ENCODE measurements at regions not wholly inside any gene's neighbourhood (a gene's known extent, or its start where the extent isn't known, plus 50 kb on each side); places are given as distances from the start of the nearest gene placed in this dataset.

GRCh38 chr10:58137813-58138212, 129.9 kb downstream of the IPMK start:
- in situ Hi-C loops (cut with MboI) (loop anchor here (25.0 kb wide), 1 partner anchor 551 kb away; no protein-coding TSS in a partner anchor), intact Hi-C loops (cut with micrococcal nuclease; ENCODE audit: unreplicated experiment) (no loop called here)
- POLR2A ChIA-PET: no interaction called here

More at GRCh38 chr10:58137813-58138212, 129.9 kb downstream of the IPMK start:
- DNase-seq (ENCODE audit: low read depth, low spot score) (no peak), ATAC-seq (no peak), FAIRE-seq (no peak)
- Histone ChIP-seq H3K36me3 (ENCODE audit: control insufficient read depth in 2 of 2, insufficient read depth in 2 of 2, low read length in 1 of 2) (no peaks in the 10 kb centered on the region), H4K20me1 (ENCODE audit: control insufficient read depth, insufficient read depth) (no peaks in the 10 kb centered on the region), H3K9ac (ENCODE audit: control insufficient read depth, insufficient read depth, low read length) (no peak overlapping the region), H3K27me3 (replicated peaks in 1 of 2; ENCODE audit: control insufficient read depth in 2 of 2, insufficient read depth in 2 of 2, low read length in 1 of 2) (no peaks in the 10 kb centered on the region; a peak in 1 of 4 replicates), H3K9me3 (replicated peaks; ENCODE audit: control insufficient read depth, insufficient read depth, low read length) (no peaks in the 10 kb centered on the region), H3K4me2 (ENCODE audit: control insufficient read depth, insufficient read depth) (no peak overlapping the region), H3K27ac (ENCODE audit: control insufficient read depth, insufficient read depth) (no peak overlapping the region), H3K79me2 (ENCODE audit: control insufficient read depth, insufficient read depth, low read length) (no peaks in the 10 kb centered on the region), H3K4me1 (ENCODE audit: control insufficient read depth, insufficient read depth, low read length) (no peaks in the 10 kb centered on the region), H3K4me3 (no peak overlapping the region), H2AFZ (ENCODE audit: control insufficient read depth, low read depth, low read length) (no peak overlapping the region)
- RAD21 ChIA-PET (ENCODE audit: unreplicated experiment): no interaction called here
- CTCF ChIA-PET: no interaction called here
- no TSS peak for BruUV-seq (replicated peaks)
- TF ChIP-seq MLLT1 (IDR thresholded peaks at IDR 0.05) (no peak), RCOR1 (conservative IDR thresholded peaks at IDR 0.05; ENCODE audit: low read depth, low read length) (no peak), SPI1 (IDR thresholded peaks at IDR 0.05; ENCODE audit: borderline replicate concordance, insufficient read depth, low read depth, low read length) (no peak), REST (IDR thresholded peaks at IDR 0.05; ENCODE audit: low read depth, low read length) (no peak), GABPA (IDR thresholded peaks at IDR 0.05; ENCODE audit: low read depth) (no peak), HDAC2 (IDR thresholded peaks at IDR 0.05) (no peak), RELB (IDR thresholded peaks at IDR 0.05; ENCODE audit: low read depth) (no peak), STAT1 (conservative IDR thresholded peaks at IDR 0.05) (no peak), USF2 (IDR thresholded peaks at IDR 0.05; ENCODE audit: borderline replicate concordance, low read depth, low read length) (no peak)
- SMC1A ChIA-PET (ENCODE audit: uncharacterized antibody, unreplicated experiment): interaction anchor here (0.6 kb wide), 1 partner anchor 719 kb away, joined by 3 read pairs; no protein-coding TSS in a partner anchor
- 8% methylated on average over 5 of the region's 5 CpGs for WGBS (ENCODE audit: insufficient coverage, insufficient replicate concordance, low lambda C conversion rate, missing lambda C conversion rate)

Measured in GM12878 (cell line).